GM21381 (cell line): ENCODE measurements at regions not wholly inside any gene's neighbourhood (a gene's known extent, or its start where the extent isn't known, plus 50 kb on each side); places are given as distances from the start of the nearest gene placed in this dataset.
"Not testable (repeated sequence)": the region's sequence is repeated elsewhere in the genome, so short reads cannot be mapped to it uniquely, and the experiment has no call there.

Experiments used
- ATAC-seq: cut with Tn5 transposase; IDR thresholded peaks from one replicate; pipeline ENCODE4 v1.9.1; 2021; ENCODE audit warnings: mild to moderate bottlenecking, moderate library complexity; ENCODE audit not compliant: unreplicated experiment

DNA sequence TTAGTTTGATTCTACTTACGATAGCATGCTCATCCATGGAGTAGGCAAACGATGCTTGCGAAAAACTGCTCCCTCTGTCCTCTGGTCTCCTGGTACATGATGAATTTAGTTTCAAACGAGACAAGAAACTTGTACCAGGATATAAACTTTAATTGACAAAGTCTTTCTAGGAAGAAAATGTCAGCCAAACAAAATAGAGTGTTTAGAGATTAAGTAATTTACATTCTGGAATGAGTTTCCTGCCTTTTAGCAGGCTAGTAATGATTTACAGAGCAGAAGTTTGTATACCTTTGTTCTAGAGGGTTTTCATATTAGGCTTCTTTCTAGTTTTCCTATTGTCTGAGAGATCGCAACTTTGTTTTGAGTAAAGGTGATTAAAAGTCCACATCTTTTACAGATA lies 206.9 kb downstream of the RPL10L start:
- ATAC-seq, result no peak

DNA sequence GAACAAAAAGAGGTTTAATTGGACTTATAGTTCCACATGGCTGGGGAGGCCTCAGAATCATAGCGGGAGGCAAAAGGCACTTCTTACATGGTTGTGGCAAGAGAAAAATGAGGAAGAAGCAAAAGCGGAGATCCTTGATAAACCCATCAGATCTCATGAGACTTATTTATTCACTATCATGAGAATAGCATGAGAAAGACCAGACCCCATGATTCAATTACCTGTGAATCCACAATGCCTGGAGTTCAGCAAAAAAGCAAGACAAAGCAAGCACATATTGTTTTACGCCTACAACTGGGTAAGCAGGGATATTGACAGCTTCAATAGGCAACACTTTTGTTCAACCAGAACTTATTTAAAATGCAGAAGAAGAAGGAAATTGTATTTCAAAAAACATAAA lies 218.2 kb downstream of the RPL10L start:
- ATAC-seq, result no peak

DNA sequence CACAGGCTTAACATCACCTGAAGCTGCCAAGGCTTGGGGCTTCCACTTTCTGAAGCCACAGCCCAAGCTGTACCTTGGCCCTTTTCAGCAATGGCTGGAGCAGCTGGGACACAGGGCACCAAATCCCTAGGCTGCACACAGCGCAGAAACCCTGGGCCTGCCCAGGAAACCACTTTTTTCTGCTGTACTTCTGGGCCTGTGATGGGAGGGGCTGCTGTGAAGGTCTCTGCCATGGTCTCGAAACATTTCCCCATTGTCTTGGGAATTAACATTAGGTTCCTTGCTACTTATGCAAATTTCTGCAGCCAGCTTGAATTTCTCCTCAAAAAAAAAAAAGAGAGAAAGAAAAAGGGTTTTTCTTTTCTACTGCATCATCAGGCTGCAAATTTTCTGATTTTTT lies 219.1 kb downstream of the RPL10L start:
- ATAC-seq, result no peak

DNA sequence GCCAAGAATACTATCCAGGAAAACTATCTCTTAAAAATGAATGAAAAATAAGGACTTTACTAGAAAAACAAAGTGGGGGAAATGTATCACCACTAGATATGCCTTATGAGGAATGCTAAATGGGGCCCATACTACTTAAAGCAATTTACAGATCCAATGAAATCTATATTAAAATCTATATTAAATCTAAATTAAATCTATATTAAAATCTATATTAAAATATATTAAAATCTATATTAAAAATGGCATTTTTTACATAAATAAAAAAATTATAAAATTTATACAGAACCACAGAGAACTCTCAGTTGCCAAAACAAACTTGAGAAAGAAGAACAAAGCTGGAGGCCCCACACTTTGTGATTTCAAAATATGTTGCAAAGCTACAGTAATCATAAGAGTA lies 234.5 kb downstream of the RPL10L start:
- ATAC-seq, result no peak

DNA sequence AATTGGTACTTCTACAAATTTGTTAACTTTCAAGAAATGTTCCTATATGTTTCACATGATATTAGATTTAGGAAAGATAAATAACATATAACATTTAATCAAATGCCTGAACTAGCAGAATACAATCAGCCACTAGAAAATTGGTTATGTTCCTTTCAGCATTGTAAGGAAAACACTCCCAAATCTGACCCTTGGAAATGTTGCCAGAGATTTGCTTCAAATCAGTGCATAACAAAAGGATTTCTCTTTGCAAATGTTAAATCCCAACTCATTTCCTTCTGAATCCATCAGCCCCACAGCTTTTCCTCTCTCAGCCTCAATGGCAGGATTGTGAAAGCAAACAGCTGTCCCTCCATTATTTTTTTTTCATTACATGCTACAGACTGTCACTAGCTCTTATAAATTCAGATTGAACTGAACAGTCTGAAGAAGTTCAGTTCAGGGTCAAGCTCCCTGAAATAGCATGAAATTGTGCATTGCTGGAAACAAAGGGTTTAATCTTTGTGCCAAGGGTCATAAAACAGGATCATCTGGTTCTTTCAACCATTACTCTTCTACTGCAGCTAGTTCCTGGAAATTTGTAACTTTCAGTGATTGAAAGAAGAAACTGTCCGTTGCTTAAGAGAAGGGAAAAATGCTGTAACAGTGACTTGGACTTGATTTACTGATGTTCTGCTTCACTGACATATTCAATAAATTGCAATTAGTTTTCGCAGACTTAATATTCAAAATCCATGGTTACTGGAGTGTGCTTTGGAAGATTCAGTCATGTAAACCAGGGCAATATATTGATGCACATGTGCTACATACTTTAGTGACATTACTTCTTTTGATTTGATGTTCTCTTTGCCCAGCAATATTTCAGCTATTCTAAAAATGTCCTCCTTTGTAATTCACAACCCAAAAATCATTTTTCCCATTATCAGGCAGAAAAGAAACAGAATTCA lies 246.4 kb downstream of the RPL10L start:
- ATAC-seq, result no peak

DNA sequence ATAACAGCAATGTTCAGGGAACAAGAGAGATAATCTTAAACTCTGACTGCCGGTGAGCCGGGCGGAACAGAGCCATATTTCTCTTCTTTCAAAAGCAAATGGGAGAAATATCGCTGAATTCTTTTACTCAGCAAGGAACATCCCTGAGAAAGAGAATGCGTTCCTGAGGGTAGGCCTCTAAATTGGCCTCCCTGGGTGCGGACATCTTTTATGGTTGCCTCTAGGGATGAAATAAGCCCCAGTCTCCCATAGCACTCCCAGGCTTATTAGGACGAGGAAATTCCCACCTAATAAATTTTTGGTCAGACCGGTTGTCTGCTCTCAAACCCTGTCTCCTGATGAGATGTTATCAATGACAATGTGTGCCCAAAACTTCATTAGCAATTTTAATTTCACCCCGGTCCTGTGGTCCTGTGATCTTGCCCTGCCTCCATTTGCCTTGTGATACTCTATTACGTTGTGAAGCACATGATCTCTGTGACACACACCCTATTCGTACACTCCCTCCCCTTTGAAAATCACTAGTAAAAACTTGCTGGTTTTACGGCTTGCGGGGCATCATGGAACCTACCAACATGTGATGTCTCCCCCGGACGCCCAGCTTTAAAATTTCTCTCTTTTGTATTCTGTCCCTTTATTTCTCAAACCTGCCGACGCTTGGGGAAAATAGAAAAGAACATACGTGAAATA lies 249.4 kb downstream of the RPL10L start:
- not testable (repeated sequence) for ATAC-seq

DNA sequence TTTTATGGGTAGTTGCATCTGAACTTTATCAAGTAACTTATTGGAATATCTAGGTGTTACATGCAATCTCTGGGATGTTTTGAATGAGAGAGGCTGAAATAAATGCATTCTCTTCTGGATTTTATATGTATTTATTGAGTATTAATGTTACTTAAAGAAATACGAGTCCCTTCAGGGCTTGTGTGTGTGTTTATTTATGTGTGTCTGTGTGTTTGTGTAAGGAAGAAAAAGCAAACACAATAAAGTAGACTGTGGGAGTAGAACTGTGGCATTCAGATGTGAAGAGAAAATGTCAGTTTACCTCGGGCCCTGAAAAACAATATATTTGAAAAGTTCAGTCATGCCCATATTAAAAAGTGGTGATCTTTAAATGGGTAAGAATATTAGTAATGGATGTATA lies 250.5 kb downstream of the RPL10L start:
- no peak for ATAC-seq

DNA sequence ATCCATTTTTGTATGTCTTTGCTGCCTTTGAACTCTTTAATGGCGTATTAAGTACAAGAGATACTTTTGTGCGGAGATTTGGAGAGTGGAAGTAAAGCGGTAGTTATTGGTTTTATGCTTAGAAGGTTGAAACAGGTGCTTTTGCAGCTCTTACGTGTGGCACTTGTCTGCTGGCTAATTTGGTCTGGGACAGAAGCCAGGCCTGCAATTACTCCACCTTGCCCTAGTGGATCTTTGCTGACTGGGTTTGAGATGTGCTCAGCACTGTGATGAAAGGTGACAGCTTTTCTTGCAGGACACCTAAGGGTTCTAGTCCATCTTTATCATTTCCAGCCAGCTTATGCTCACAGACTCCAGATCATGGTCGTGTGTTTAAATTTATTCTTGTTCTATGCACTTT lies 252.5 kb downstream of the RPL10L start:
- no peak for ATAC-seq

DNA sequence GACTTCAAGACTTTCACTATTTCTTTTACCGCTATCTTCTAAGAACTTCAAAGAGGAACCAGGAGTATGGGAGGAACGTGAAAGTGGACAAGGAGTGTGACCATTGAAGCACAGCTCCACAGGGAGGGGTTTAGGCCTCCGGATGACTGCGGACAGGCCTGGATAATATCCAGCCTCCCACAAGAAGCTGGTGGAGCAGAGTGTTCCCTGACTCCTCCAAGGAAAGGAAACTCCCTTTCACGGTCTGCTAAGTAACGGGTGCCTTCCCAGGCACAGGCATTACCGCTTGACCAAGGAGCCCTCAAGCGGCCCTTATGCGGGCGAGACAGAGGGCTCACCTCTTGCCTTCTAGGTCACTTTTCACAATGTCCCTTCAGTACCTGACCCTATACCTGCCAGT lies 267.0 kb downstream of the RPL10L start:
- ATAC-seq, result no peak

DNA sequence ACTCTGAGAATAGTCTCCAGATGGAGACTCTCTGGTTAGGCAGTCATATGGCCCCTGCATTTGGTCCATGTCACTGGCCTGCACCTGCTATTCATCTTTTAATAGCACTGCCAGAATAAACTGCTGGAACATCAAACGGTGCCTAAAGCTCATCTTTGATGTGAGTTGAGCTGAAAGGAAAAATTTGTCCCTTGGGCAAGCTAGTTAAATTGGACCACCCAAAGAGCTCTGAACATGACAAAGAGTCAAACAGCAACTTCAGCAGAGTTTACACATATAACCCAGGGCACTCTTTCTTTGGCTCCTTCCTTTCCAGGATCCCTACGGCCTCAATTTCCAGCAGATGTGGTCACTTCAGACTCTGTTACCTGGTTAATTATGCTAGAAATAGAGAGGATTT lies 269.9 kb downstream of the RPL10L start:
- no peak for ATAC-seq

DNA sequence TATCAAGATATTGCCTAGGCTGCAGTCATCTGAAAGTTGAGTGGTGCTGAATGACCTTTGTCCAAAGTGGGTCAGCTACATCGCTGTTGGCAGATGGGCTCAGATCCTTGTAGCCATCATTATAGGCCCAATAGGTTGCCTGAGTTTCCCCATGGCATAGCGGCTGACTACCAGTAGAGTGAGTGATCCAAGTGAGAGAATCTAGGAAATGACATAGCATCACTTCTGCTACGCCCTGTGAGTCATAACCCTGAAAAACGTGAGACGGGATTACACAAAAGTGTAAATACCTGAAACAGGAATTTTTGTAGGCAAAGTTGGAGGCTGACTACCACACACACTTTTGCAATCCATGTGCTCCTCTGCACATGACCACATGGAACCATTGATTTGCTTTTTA lies 273.3 kb downstream of the RPL10L start:
- no peak for ATAC-seq

DNA sequence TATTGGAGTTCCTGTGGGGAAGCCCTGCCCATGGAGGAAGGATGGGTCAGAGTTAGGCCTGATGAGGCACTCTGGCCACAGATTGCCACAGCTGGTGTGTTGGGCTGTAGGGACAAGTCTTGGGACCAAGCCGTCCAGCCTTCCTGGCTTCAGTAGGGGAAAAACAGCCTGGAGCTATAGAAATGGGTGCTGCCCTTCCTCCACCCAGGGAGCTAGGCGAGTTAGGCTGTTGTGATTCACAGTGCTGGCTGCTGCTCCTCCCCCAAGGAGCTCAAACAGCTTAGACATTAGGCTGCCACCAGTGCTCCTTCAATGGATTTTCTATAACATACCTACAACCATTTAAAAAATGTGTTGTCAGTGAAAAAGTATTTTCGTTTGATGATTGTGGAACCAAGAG lies 274.3 kb downstream of the RPL10L start:
- no peak for ATAC-seq

DNA sequence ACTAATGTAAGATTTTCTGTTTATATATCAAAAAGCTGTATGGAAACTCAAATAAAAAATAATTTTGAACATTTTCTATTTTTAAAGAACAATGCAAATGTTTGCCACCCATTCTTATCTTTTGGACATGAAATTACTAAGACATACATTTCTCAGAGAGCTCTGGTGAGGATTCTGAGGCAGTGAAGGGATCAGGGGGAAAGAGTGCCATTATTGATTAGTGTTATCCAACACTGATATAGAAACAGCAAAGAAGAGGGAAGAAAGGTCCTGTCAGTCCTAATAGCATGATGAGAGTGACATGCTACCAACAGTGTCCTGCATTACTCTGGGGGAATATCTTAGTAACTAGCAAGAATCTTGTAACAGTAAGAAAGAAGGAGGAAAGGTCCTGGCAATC lies 282.2 kb downstream of the RPL10L start:
- ATAC-seq, result no peak

DNA sequence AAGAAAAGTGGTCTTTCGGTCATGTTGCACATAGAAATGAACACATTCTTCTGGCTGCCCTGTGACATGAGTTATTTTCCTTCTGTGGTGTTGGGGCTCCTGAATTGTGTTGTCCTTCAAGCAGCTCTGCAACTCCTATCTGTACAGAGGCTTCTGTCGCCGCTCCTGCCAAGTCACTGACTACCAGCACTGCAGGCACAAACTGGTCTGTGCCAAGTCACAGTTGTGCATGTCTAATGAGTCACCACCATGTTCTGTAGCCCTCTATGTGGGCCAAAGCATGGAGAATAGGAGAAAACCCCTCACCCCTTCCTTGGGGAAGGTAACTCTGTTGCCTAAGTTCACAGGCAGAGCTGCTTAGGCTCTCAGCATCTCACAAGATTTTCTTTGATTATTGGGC lies 283.3 kb downstream of the RPL10L start:
- ATAC-seq, result no peak

DNA sequence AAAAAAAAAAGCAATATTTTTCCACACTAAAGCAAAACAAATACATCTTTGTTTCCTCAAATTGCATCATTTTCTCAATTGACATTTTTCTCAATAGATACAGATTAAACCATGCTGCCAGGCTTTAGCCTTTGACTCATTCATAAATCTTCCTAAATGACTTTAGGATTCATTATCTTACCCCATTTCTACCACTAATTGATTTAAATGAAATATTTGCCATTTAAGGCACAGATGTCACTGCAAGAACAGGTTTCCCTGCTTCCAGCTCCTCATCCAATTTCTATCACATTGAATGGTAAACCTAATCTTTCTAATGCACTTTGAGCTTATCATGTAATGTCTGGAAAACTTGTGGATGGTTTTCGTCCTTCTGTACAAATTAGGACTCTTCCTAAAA lies 298.7 kb downstream of the RPL10L start:
- no peak for ATAC-seq

DNA sequence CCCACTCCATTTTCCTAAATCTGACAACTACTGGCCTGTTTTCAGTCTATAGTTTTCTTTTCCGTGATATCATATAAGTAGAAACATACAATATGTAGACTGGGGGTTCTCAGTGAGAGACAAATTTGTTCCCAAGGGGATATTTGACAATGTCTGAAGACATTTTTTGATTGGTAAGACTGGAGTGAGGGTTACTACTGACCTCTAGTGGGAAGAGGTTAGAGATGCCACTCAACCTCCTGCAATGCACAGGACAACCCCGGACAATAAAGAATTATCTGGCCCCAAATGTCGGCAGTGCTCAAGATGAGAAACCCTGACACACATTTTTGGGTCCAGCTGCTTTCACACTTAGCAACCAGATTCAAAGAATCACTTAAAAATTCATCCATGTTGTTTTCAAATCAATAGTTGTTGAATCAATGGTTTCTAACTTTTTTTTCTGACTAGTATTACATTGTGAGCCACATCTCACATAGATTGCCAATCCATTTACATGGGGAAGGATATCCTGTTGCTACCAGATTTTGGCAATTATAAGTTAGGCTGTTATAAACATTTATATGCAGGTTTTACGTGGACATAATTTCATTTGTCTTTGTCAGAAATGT lies 307.1 kb downstream of the RPL10L start:
- ATAC-seq, result no peak

DNA sequence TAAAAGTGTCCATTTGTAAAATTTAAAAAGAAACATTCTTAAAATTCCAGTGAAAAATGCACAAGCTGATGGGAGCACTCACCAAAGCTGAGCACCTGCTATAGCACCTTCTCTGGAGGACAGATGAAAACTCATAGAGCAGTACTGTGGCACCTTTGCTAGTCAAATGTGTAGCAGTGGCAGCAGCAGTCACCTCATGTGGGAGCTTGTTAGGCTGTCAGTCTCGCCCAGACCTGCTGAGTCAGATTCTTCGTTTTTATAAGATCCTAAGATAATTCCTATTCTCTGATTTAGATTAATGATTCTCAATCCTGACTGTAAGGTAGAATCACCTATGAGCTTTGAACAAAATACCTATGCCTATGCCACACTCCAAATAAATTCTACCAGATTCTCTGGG lies 325.8 kb downstream of the RPL10L start:
- ATAC-seq, result no peak

DNA sequence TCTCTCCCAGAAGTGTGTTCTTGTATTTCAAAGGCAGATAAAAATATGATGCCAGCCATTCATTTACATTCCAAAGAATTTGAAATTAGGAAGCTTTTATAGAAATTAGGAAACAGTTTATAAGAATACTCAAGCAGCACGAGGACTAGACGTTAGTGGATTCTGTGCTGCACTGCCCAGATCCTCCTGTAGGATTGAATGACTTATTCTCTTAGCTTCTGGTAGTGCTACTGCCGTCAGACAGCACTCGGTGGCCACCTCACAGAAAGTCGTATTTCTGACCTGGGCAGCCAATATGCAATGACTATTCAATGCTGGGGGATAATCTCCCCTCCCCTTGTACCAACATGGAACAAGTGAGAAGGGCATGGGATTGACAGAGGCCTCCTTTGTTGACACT lies 326.4 kb downstream of the RPL10L start:
- ATAC-seq, result no peak

DNA sequence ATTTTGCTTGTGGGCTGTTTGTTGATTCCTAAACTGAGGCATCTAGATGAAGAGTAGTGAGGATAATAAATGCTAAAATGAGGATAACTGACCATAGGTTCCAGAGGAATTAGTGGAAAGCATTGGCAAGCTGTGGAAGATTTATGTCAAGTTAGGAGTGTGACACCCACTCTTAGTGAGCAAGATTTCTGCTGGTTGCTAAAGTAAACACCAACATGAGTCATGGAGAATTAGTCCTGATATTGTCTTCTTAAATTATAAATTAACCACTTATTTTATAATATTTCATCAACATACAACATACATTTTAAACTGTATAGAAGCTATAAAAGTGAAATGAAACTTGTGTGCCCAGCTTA lies 328.2 kb downstream of the RPL10L start:
- no peak for ATAC-seq

DNA sequence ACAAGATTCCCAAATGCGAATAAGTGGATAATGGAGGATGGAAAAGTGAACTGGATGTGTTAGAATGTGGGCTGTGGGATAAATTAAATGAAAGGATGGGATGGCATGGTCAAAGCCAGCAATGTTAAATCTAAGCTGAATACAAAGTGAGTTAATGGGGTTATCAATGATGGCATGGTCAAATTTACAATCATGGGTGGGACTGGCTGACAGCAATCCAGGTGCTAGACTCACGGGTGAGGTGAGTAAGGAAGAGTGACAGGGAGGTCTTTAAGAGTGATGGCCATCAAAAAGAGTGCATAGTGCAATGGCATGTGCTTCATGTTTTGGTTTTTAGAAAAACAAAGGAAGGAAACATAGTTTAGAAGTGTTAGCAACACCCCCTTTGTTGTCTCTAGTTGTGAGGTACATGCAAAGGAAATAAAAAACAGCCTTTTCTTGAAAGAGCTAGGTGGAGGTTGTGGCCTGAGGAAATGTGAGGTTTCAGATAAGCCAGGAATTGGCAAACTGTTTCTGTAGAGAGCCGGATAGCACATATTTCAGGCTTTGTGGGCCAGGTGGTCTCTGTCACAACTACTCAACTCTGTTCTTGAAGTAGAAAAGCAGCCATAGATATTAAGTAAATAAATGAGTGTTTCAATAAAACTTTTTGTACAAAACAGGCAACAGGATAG lies 328.7 kb downstream of the RPL10L start:
- no peak for ATAC-seq

DNA sequence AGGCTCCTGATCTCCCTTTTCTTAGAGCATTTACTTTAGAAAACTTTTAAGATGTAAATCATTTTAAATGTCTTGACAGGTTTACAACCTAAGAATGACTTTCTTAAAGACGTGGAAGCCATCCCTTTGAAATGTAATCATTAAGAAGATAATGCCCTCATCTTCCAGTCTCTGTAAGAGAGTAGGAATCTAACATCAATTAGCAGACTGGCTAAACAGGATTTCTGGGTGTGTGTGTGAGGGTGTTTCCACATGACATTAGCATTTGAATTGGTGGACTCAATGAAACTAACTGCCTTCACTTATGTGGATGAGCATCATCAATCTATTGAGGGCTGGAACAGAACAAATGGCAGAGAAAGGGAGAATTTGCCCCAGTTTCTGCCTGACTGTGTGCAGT lies 329.5 kb downstream of the RPL10L start:
- no peak for ATAC-seq

DNA sequence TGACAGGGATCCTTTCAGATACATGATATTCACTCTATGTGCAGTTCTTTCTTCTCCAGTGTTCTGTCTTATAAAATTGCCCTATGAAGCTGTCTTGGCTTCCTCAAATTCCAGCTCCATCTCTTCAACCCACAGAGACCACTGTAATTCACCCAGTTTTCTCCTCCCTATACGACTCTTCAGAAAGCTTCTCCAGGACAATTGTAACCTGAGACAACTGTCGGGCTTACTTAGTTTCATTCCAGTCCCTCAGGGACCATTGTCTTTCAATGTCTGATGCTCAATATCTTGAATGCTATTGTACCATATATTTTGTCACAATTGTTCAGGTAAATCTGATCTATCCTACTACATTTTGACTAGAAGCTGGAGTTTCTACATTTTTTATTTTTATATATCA lies 345.3 kb downstream of the RPL10L start:
- ATAC-seq, result no peak
